CD4-positive, CD25-positive, alpha-beta regulatory T cell (primary cell): ENCODE measurements at regions not wholly inside any gene's neighbourhood (a gene's known extent, or its start where the extent isn't known, plus 50 kb on each side); places are given as distances from the start of the nearest gene placed in this dataset.
A peak's percentile ranks its signal among the peaks of the same experiment; 100 is the strongest.

ENCODE experiments used
- ATAC-seq, 2 donors: fragments of 150-1000 bp; cut with Tn5 transposase; one replicate each; pipeline ENCODE4 v1.10.0; 2021; ENCODE audit warnings: low read depth in 2 of 2, moderate number of reproducible peaks in 2 of 2, moderate library complexity in 1 of 2
- DNase-seq, 3 donors: peaks; one replicate each; pipeline versions ENCODE4 v3.0.0 to v3.0.0-alpha.2; 2012 to 2022; ENCODE audit warnings: mixed read lengths in 1 of 3
- H3K27ac ChIP-seq: one replicate; pipeline ENCODE4 v1.7.0; 2013; ENCODE audit warnings: mild to moderate bottlenecking, low read length; ENCODE audit not compliant: insufficient read depth, poor library complexity, severe bottlenecking
- H3K27me3 ChIP-seq: one replicate; pipeline ENCODE4 v1.7.0; 2013; ENCODE audit warnings: low read length; ENCODE audit not compliant: control insufficient read depth, insufficient read depth
- H3K36me3 ChIP-seq: one replicate; pipeline ENCODE4 v1.7.0; 2013; ENCODE audit warnings: mild to moderate bottlenecking, low read length, moderate library complexity; ENCODE audit not compliant: control insufficient read depth, insufficient read depth
- H3K4me1 ChIP-seq: 2 replicates; pipeline ENCODE4 v1.7.0; 2013; ENCODE audit warnings: mild to moderate bottlenecking, low read length; ENCODE audit not compliant: insufficient read depth, control insufficient read depth, poor library complexity, severe bottlenecking
- H3K4me3 ChIP-seq: one replicate; pipeline ENCODE4 v1.7.0; 2013; ENCODE audit warnings: low read depth, mild to moderate bottlenecking, low read length, moderate library complexity
- H3K9me3 ChIP-seq, 2 experiments: 1 replicate in 1 of 2; 2 replicates in 1 of 2; pipeline ENCODE4 v1.7.0; 2013; ENCODE audit warnings: low read length in 2 of 2, mild to moderate bottlenecking in 1 of 2, moderate library complexity in 1 of 2; ENCODE audit not compliant: control insufficient read depth in 2 of 2
- H3K27ac Mint-ChIP-seq, 3 donors: one replicate each; pipeline ENCODE4 v1.8.0; 2020 to 2022; ENCODE audit warnings: mild to moderate bottlenecking in 3 of 3, mixed read lengths in 3 of 3, moderate library complexity in 2 of 3
- H3K27me3 Mint-ChIP-seq: one replicate; pipeline ENCODE4 v1.8.0; 2022; ENCODE audit warnings: mild to moderate bottlenecking, mixed read lengths
- H3K36me3 Mint-ChIP-seq: one replicate; pipeline ENCODE4 v1.8.0; 2020; ENCODE audit warnings: mixed read lengths
- H3K4me1 Mint-ChIP-seq, 4 donors: one replicate each; pipeline ENCODE4 v1.8.0; 2020 to 2022; ENCODE audit warnings: mixed read lengths in 4 of 4, mild to moderate bottlenecking in 1 of 4
- H3K4me3 Mint-ChIP-seq, 4 donors: one replicate each; pipeline ENCODE4 v1.8.0; 2020 to 2022; ENCODE audit warnings: mild to moderate bottlenecking in 4 of 4, mixed read lengths in 4 of 4, moderate library complexity in 3 of 4
- H3K9me3 Mint-ChIP-seq, 7 donors: one replicate each; pipeline ENCODE4 v1.8.0; 2020 to 2022; ENCODE audit warnings: mixed read lengths in 7 of 7, mild to moderate bottlenecking in 3 of 7, moderate library complexity in 2 of 7

GRCh38 chr13:61670384-61671161 is 254.9 kb upstream of the PCDH20 start:
- DNase-seq = no peak
- H3K27ac Mint-ChIP-seq = no peak overlapping the region
- peaks cover 1 to 3% of the 10 kb centered on the region in 2 experiments for H3K9me3 ChIP-seq
- peak overlapping the region in 1 of 4 donors; percentile 4 for H3K4me3 Mint-ChIP-seq
- H3K27ac ChIP-seq = no peak overlapping the region
- H3K36me3 Mint-ChIP-seq = no peaks in the 10 kb centered on the region
- H3K4me3 ChIP-seq = no peak overlapping the region
- H3K4me1 Mint-ChIP-seq = no peaks in the 10 kb centered on the region
- no peaks in the 10 kb centered on the region for H3K27me3 Mint-ChIP-seq
- no peaks in the 10 kb centered on the region for H3K4me1 ChIP-seq
- H3K27me3 ChIP-seq = no peaks in the 10 kb centered on the region
- H3K36me3 ChIP-seq = no peaks in the 10 kb centered on the region
- ATAC-seq = no peak
- H3K9me3 Mint-ChIP-seq = peaks cover 0 to 15% (median 6%) of the 10 kb centered on the region in 7 donors

DNA sequence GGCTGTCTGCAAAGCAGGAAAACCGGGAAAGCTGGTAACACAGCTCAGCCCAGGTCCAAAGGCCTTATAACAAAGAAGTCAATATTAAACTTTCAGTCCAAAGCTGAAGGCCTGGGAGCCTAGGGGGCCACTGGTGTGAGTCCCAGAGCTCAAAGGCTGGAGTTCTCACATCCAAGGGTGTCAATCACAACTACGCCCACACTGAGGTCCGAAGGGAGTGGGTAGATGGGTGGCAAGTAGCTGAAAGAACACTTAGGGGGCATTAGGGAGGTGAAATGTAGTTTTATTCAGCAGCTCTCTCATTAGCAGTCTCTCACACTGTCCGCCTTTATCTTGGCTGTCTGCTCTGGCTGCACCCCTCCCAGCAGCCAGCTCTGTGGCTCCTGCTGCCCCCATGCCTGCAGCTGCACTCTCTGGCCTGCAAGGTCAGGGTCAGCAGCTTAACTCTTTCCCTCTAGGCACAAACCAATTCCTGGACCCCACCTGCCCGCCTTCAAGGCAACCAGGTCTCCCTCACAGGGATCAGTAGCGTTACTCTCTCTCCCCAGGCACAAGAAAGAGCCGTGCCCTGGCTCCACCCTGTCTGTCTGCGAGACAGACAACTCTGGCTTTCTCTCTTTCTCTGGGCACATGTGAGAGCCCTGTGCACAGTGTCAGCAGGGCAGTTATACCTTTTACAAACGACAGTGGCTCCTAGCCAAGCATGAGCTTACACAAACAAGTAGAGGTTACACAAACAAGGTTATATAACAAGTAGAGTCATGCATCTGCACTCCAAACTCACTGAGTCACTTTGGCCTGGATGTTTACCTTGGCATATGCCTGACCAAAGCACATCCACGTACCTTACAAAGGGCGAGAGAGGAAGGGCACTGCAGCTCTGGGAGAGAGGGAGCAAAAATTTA is 249.4 kb upstream of the PCDH20 start:
- H3K9me3 Mint-ChIP-seq = peaks cover 0 to 25% (median 10%) of the 10 kb centered on the region in 7 donors
- peaks cover 1 to 11% of the 10 kb centered on the region in 2 experiments for H3K9me3 ChIP-seq
- no peaks in the 10 kb centered on the region for H3K36me3 Mint-ChIP-seq
- H3K4me1 ChIP-seq = no peaks in the 10 kb centered on the region
- DNase-seq = no peak
- no peaks in the 10 kb centered on the region for H3K27me3 Mint-ChIP-seq
- no peaks in the 10 kb centered on the region for H3K4me1 Mint-ChIP-seq
- H3K27ac ChIP-seq = no peak overlapping the region
- ATAC-seq = no peak
- no peaks in the 10 kb centered on the region for H3K27me3 ChIP-seq
- no peak overlapping the region for H3K27ac Mint-ChIP-seq
- no peak overlapping the region for H3K4me3 Mint-ChIP-seq
- H3K36me3 ChIP-seq = no peaks in the 10 kb centered on the region
- no peak overlapping the region for H3K4me3 ChIP-seq

DNA sequence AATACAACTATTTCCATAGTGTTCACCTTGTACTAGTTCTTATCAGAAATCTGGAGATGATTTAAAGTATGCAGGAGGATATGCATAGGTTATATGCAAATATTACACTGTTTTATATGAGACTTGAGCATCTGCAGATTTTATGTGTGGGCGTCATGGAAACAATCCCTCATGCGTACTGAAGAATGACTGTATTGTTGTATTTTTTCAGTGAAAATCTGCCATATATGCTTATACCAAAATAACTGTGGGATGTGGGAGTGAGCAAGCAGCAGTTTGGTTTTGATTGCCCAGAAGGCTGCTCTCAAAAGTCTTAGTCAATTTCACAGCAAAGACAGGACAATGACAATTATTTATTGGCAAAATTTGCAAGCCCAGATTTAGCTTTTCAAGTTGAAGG is 238.8 kb upstream of the PCDH20 start:
- ATAC-seq (no peak), DNase-seq (no peak)
- Histone ChIP-seq H3K27ac (no peak overlapping the region), H3K4me1 (no peaks in the 10 kb centered on the region), H3K4me3 (no peak overlapping the region), H3K9me3 (no peaks in the 10 kb centered on the region), H3K27me3 (no peaks in the 10 kb centered on the region), H3K36me3 (no peaks in the 10 kb centered on the region)
- H3K4me1 Mint-ChIP-seq = no peaks in the 10 kb centered on the region
- H3K9me3 Mint-ChIP-seq = peaks cover 0 to 15% (median 8%) of the 10 kb centered on the region in 7 donors
- H3K27ac Mint-ChIP-seq = no peak overlapping the region
- no peaks in the 10 kb centered on the region for H3K27me3 Mint-ChIP-seq
- H3K4me3 Mint-ChIP-seq = no peak overlapping the region
- no peaks in the 10 kb centered on the region for H3K36me3 Mint-ChIP-seq

DNA sequence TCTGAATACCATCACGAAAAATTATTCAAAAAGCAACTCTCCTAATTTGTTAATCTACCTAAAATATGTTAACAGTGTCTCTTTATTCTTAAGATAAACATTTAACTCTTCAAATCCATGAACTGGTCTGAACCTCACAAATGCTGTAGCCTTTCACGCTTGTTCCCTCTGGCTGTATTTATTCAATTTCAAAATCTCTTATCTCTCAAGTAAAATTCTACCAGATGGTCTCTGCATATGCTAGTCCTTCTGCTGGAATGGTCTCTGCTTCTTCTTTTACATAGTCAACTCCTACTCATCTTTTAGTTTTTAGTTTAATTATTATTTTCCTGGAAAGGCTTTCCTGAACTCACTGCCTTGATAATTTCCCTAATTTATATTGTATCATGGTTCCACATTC is 232.9 kb upstream of the PCDH20 start:
- Histone ChIP-seq H3K27me3 (no peaks in the 10 kb centered on the region), H3K4me1 (no peaks in the 10 kb centered on the region), H3K36me3 (no peaks in the 10 kb centered on the region), H3K27ac (no peak overlapping the region), H3K9me3 (no peaks in the 10 kb centered on the region), H3K4me3 (no peak overlapping the region)
- H3K9me3 Mint-ChIP-seq = peaks cover 0 to 19% (median 6%) of the 10 kb centered on the region in 7 donors
- H3K27me3 Mint-ChIP-seq = no peaks in the 10 kb centered on the region
- no peak overlapping the region for H3K27ac Mint-ChIP-seq
- H3K4me3 Mint-ChIP-seq = no peak overlapping the region
- DNase-seq = no peak
- no peaks in the 10 kb centered on the region for H3K4me1 Mint-ChIP-seq
- ATAC-seq = no peak
- no peaks in the 10 kb centered on the region for H3K36me3 Mint-ChIP-seq

GRCh38 chr13:61612192-61612591 is 196.5 kb upstream of the PCDH20 start:
- no peak overlapping the region for H3K4me3 ChIP-seq
- no peaks in the 10 kb centered on the region for H3K27me3 ChIP-seq
- Mint-ChIP-seq H3K27ac (no peak overlapping the region), H3K4me3 (no peak overlapping the region), H3K9me3 (peaks cover 1 to 14% (median 4%) of the 10 kb centered on the region in 7 donors), H3K27me3 (no peaks in the 10 kb centered on the region), H3K4me1 (no peaks in the 10 kb centered on the region), H3K36me3 (no peaks in the 10 kb centered on the region)
- no peaks in the 10 kb centered on the region for H3K36me3 ChIP-seq
- no peak overlapping the region for H3K27ac ChIP-seq
- peaks cover 0 to 6% of the 10 kb centered on the region in 2 experiments for H3K9me3 ChIP-seq
- no peak for DNase-seq
- no peak for ATAC-seq
- H3K4me1 ChIP-seq = no peaks in the 10 kb centered on the region

DNA sequence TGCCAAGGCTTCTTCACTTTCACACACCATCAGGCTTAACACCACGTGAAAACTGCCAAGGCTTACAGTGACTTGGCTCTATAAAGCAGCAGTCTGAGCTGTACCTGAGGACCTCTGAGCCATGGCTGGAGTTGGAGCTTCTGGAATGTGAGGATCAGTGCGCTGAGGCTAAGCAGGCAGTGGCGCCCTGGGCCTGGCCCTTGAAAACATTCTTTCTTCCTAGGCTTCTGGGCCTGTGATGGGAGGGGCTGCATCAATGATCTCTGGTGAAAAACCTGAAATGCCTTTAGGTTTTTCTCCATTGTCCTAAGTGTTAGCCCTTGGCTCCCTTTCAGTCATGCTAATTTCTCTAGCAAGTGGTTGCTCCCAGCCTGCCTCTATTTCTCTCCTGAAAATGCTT is 192.5 kb upstream of the PCDH20 start:
- H3K4me3 Mint-ChIP-seq = no peak overlapping the region
- no peaks in the 10 kb centered on the region for H3K4me1 ChIP-seq

GRCh38 chr13:61600360-61601033 is 184.8 kb upstream of the PCDH20 start:
- H3K9me3 ChIP-seq = no peaks in the 10 kb centered on the region
- H3K36me3 ChIP-seq = no peaks in the 10 kb centered on the region
- H3K9me3 Mint-ChIP-seq = peaks cover 2 to 41% (median 6%) of the 10 kb centered on the region in 7 donors
- H3K36me3 Mint-ChIP-seq = no peaks in the 10 kb centered on the region
- H3K27me3 ChIP-seq = no peaks in the 10 kb centered on the region
- no peaks in the 10 kb centered on the region for H3K4me1 ChIP-seq
- no peaks in the 10 kb centered on the region for H3K27me3 Mint-ChIP-seq
- H3K4me3 Mint-ChIP-seq = no peak overlapping the region
- no peak for DNase-seq
- H3K4me3 ChIP-seq = no peak overlapping the region
- H3K4me1 Mint-ChIP-seq = no peaks in the 10 kb centered on the region
- H3K27ac ChIP-seq = no peak overlapping the region
- ATAC-seq = no peak
- H3K27ac Mint-ChIP-seq = no peak overlapping the region

More for the DNA sequence above, 192.5 kb upstream of the PCDH20 start:
- DNase-seq (no peak), ATAC-seq (no peak)
- H3K27me3 ChIP-seq = no peaks in the 10 kb centered on the region
- H3K27ac Mint-ChIP-seq = no peak overlapping the region
- no peaks in the 10 kb centered on the region for H3K4me1 Mint-ChIP-seq
- no peaks in the 10 kb centered on the region for H3K27me3 Mint-ChIP-seq
- no peaks in the 10 kb centered on the region for H3K36me3 ChIP-seq
- no peaks in the 10 kb centered on the region for H3K36me3 Mint-ChIP-seq
- H3K9me3 Mint-ChIP-seq = peaks cover 1 to 23% (median 7%) of the 10 kb centered on the region in 7 donors
- no peak overlapping the region for H3K27ac ChIP-seq
- H3K4me3 ChIP-seq = no peak overlapping the region
- peaks cover 0 to 6% of the 10 kb centered on the region in 2 experiments for H3K9me3 ChIP-seq
